OCI-LY1 (cell line): ENCODE measurements at regions not wholly inside any gene's neighbourhood (a gene's known extent, or its start where the extent isn't known, plus 50 kb on each side); places are given as distances from the start of the nearest gene placed in this dataset.

Experiments
- CTCF ChIP-seq: fragments of 200-600 bp; sonication (generic), shearing (Covaris generic); IDR thresholded peaks from 2 replicates; pipeline ENCODE4 v1.5.1; 2017; ENCODE audit warnings: mild to moderate bottlenecking, antibody characterized with exemption, low read length, moderate library complexity, mixed read lengths
- EZH2 ChIP-seq: fragments of 200-600 bp; sonication (generic), shearing (Covaris generic); IDR thresholded peaks from 2 replicates; pipeline ENCODE4 v1.8.0; 2017; ENCODE audit warnings: borderline replicate concordance, mixed run types, mild to moderate bottlenecking, antibody characterized with exemption, low read length, moderate library complexity, mixed read lengths

DNA sequence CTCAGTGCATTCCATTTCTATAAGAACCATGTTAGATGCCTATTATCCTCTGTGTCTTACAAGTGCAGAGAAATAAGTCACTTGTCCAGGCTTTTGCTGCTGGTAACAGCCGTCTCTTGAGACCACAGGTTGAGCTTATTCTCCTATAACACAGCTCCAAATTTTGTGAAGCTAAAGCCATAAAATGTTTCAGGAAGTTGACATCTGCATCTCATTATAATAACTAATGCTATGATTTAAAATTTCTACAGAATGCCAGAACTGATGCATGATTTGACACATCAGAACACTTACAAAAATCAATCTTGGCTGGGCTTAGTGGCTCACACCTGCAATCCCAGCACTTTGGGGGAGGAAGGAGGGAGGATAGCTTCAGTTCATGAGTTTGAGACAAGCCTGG is 986.9 kb downstream of the TYW1 start:
- TF ChIP-seq CTCF: no peak
- TF ChIP-seq EZH2: no peak
